ENCODE measurements at regions not wholly inside any gene's neighbourhood (a gene's known extent, or its start where the extent isn't known, plus 50 kb on each side); places are given as distances from the start of the nearest gene placed in this dataset.
A peak's percentile ranks its signal among the peaks of the same experiment; 100 is the strongest.

- peak; percentile 52 for DNase-seq
- no peak overlapping the region for H3K27ac ChIP-seq
- intact Hi-C loops (cut with DNase I): no loop called here
- H3K4me3 ChIP-seq: no peak overlapping the region
- no peaks in the 10 kb centered on the region for H3K4me1 ChIP-seq
- TF ChIP-seq CTCF (IDR thresholded peaks at IDR 0.05): no peak
- H3K9ac ChIP-seq (ENCODE audit: low read depth in 2 of 2, low read length in 2 of 2): no peak overlapping the region
- no peaks in the 10 kb centered on the region for H3K27me3 ChIP-seq
- H3K9me3 ChIP-seq: no peaks in the 10 kb centered on the region
- no peaks in the 10 kb centered on the region for H3K36me3 ChIP-seq
Observed at GRCh38 chr12:75908961-75909605, 122.5 kb downstream of the PHLDA1 start.

- Histone ChIP-seq H3K36me3 (no peaks in the 10 kb centered on the region), H3K9me3 (no peaks in the 10 kb centered on the region), H3K4me3 (no peak overlapping the region), H3K27ac (no peak overlapping the region), H3K27me3 (no peaks in the 10 kb centered on the region), H3K4me1 (no peaks in the 10 kb centered on the region), H3K9ac (ENCODE audit: low read depth in 2 of 2, low read length in 2 of 2) (no peak overlapping the region)
- no peak for DNase-seq
- no peak for TF ChIP-seq CTCF (IDR thresholded peaks at IDR 0.05)
- intact Hi-C loops (cut with DNase I): no loop called here
Observed at GRCh38 chr12:75905922-75906321, 125.7 kb downstream of the PHLDA1 start.

- no peak overlapping the region for H3K9ac ChIP-seq (ENCODE audit: low read depth in 2 of 2, low read length in 2 of 2)
- H3K36me3 ChIP-seq: no peaks in the 10 kb centered on the region
- no peak for DNase-seq
- no peak for TF ChIP-seq CTCF (IDR thresholded peaks at IDR 0.05)
- no peak overlapping the region for H3K4me3 ChIP-seq
- no peaks in the 10 kb centered on the region for H3K27me3 ChIP-seq
- no peaks in the 10 kb centered on the region for H3K4me1 ChIP-seq
- H3K9me3 ChIP-seq: no peaks in the 10 kb centered on the region
- intact Hi-C loops (cut with DNase I): no loop called here
- H3K27ac ChIP-seq: no peak overlapping the region
Observed at GRCh38 chr12:75900781-75901254, 130.8 kb downstream of the PHLDA1 start.

GRCh38 chr12:75900226-75900625 is 131.3 kb downstream of the PHLDA1 start:
- H3K4me1 ChIP-seq: no peaks in the 10 kb centered on the region
- no peaks in the 10 kb centered on the region for H3K36me3 ChIP-seq
- no peaks in the 10 kb centered on the region for H3K27me3 ChIP-seq
- H3K27ac ChIP-seq: no peak overlapping the region
- no peak overlapping the region for H3K4me3 ChIP-seq
- H3K9me3 ChIP-seq: no peaks in the 10 kb centered on the region
- intact Hi-C loops (cut with DNase I): no loop called here
- no peak for TF ChIP-seq CTCF (IDR thresholded peaks at IDR 0.05)
- no peak overlapping the region for H3K9ac ChIP-seq (ENCODE audit: low read depth in 2 of 2, low read length in 2 of 2)
- DNase-seq: no peak

- no peak for TF ChIP-seq CTCF (IDR thresholded peaks at IDR 0.05)
- no peak overlapping the region for H3K9ac ChIP-seq (ENCODE audit: low read depth in 2 of 2, low read length in 2 of 2)
- H3K27ac ChIP-seq: no peak overlapping the region
- H3K4me3 ChIP-seq: no peak overlapping the region
- H3K27me3 ChIP-seq: no peaks in the 10 kb centered on the region
- intact Hi-C loops (cut with DNase I): no loop called here
- DNase-seq: no peak
- no peaks in the 10 kb centered on the region for H3K36me3 ChIP-seq
- H3K9me3 ChIP-seq: no peaks in the 10 kb centered on the region
- no peaks in the 10 kb centered on the region for H3K4me1 ChIP-seq
Observed at GRCh38 chr12:75894965-75895754, 136.4 kb downstream of the PHLDA1 start.

Data from colonic mucosa (tissue), 4 donors.